ENCODE measurements at regions not wholly inside any gene's neighbourhood (a gene's known extent, or its start where the extent isn't known, plus 50 kb on each side); places are given as distances from the start of the nearest gene placed in this dataset.

GRCh38 chr13:81615031-81615430 is 1274.1 kb upstream of the SPRY2 start:
- Histone ChIP-seq H3K4me1 (ENCODE audit: insufficient read depth, poor library complexity, severe bottlenecking) (no peaks in the 10 kb centered on the region), H3K36me3 (ENCODE audit: low read depth) (no peaks in the 10 kb centered on the region), H3K4me3 (ENCODE audit: severe bottlenecking) (no peak overlapping the region), H3K27me3 (ENCODE audit: insufficient read depth, poor library complexity, severe bottlenecking) (no peaks in the 10 kb centered on the region), H3K9me3 (ENCODE audit: severe bottlenecking) (no peaks in the 10 kb centered on the region), H3K27ac (ENCODE audit: poor library complexity, severe bottlenecking) (no peak overlapping the region)
- TF ChIP-seq CTCF (IDR thresholded peaks at IDR 0.05; ENCODE audit: poor library complexity, severe bottlenecking), result no peak
- ATAC-seq (ENCODE audit: low read depth), result no peak
- DNase-seq (ENCODE audit: low spot score), result no peak

- Histone ChIP-seq H3K4me1 (ENCODE audit: insufficient read depth, poor library complexity, severe bottlenecking) (no peaks in the 10 kb centered on the region), H3K27me3 (ENCODE audit: insufficient read depth, poor library complexity, severe bottlenecking) (no peaks in the 10 kb centered on the region), H3K9me3 (ENCODE audit: severe bottlenecking) (no peaks in the 10 kb centered on the region), H3K4me3 (ENCODE audit: severe bottlenecking) (no peak overlapping the region), H3K36me3 (ENCODE audit: low read depth) (no peaks in the 10 kb centered on the region), H3K27ac (ENCODE audit: poor library complexity, severe bottlenecking) (no peak overlapping the region)
- ATAC-seq (ENCODE audit: low read depth), result no peak
- TF ChIP-seq CTCF (IDR thresholded peaks at IDR 0.05; ENCODE audit: poor library complexity, severe bottlenecking), result no peak
- DNase-seq (ENCODE audit: low spot score), result no peak
These were observed 1269.7 kb upstream of the SPRY2 start for GRCh38 chr13:81610644-81611043.

GRCh38 chr13:81609335-81609734 is 1268.4 kb upstream of the SPRY2 start:
- H3K27ac ChIP-seq (ENCODE audit: poor library complexity, severe bottlenecking), result no peak overlapping the region
- H3K4me3 ChIP-seq (ENCODE audit: severe bottlenecking), result no peak overlapping the region
- no peaks in the 10 kb centered on the region for H3K36me3 ChIP-seq (ENCODE audit: low read depth)
- H3K9me3 ChIP-seq (ENCODE audit: severe bottlenecking), result no peaks in the 10 kb centered on the region
- DNase-seq (ENCODE audit: low spot score) (no peak), ATAC-seq (ENCODE audit: low read depth) (no peak)
- H3K27me3 ChIP-seq (ENCODE audit: insufficient read depth, poor library complexity, severe bottlenecking), result no peaks in the 10 kb centered on the region
- TF ChIP-seq CTCF (IDR thresholded peaks at IDR 0.05; ENCODE audit: poor library complexity, severe bottlenecking), result no peak
- no peaks in the 10 kb centered on the region for H3K4me1 ChIP-seq (ENCODE audit: insufficient read depth, poor library complexity, severe bottlenecking)

GRCh38 chr13:81606074-81606473 is 1265.1 kb upstream of the SPRY2 start:
- no peak for TF ChIP-seq CTCF (IDR thresholded peaks at IDR 0.05; ENCODE audit: poor library complexity, severe bottlenecking)
- no peak overlapping the region for H3K27ac ChIP-seq (ENCODE audit: poor library complexity, severe bottlenecking)

GRCh38 chr13:81602241-81602640 is 1261.3 kb upstream of the SPRY2 start:
- Histone ChIP-seq H3K4me1 (ENCODE audit: insufficient read depth, poor library complexity, severe bottlenecking) (no peaks in the 10 kb centered on the region), H3K27ac (ENCODE audit: poor library complexity, severe bottlenecking) (no peak overlapping the region), H3K27me3 (ENCODE audit: insufficient read depth, poor library complexity, severe bottlenecking) (no peaks in the 10 kb centered on the region), H3K9me3 (ENCODE audit: severe bottlenecking) (no peaks in the 10 kb centered on the region), H3K4me3 (ENCODE audit: severe bottlenecking) (no peak overlapping the region), H3K36me3 (ENCODE audit: low read depth) (no peaks in the 10 kb centered on the region)
- TF ChIP-seq CTCF (IDR thresholded peaks at IDR 0.05; ENCODE audit: poor library complexity, severe bottlenecking), result no peak
- DNase-seq (ENCODE audit: low spot score) (no peak), ATAC-seq (ENCODE audit: low read depth) (no peak)

More at GRCh38 chr13:81606074-81606473, 1265.1 kb upstream of the SPRY2 start:
- Histone ChIP-seq H3K36me3 (ENCODE audit: low read depth) (no peaks in the 10 kb centered on the region), H3K4me1 (ENCODE audit: insufficient read depth, poor library complexity, severe bottlenecking) (no peaks in the 10 kb centered on the region), H3K4me3 (ENCODE audit: severe bottlenecking) (no peak overlapping the region), H3K9me3 (ENCODE audit: severe bottlenecking) (no peaks in the 10 kb centered on the region), H3K27me3 (ENCODE audit: insufficient read depth, poor library complexity, severe bottlenecking) (no peaks in the 10 kb centered on the region)
- ATAC-seq (ENCODE audit: low read depth) (no peak), DNase-seq (ENCODE audit: low spot score) (peak; percentile 24)
